Endothelial cell of umbilical vein (primary cell): ENCODE measurements at regions not wholly inside any gene's neighbourhood (a gene's known extent, or its start where the extent isn't known, plus 50 kb on each side); places are given as distances from the start of the nearest gene placed in this dataset.

ENCODE experiments used
- BruUV-seq: library from RNA; stranded (reverse); fragments of 400-500 nt; replicated peaks from 2 replicates; lab custom pipeline; 2021; lab: Mats Ljungman, UMichigan
- CTCF ChIA-PET: fragments of 300-600, 350-600 bp; sonication (Branson Sonifier 250); formaldehyde crosslinking; loops from one replicate; lab custom pipeline; 2021; ENCODE audit warnings: antibody characterized with exemption, inconsistent platforms; lab: Charles Lee
- POLR2A ChIA-PET: fragments of 300-600, 350-600 bp; sonication (Branson Sonifier 250); formaldehyde crosslinking; loops from one replicate; lab custom pipeline; 2021; ENCODE audit warnings: antibody characterized with exemption, inconsistent platforms; lab: Charles Lee
- DNase-seq: peaks from one replicate; pipeline ENCODE4 v3.0.0-alpha.2; 2011; ENCODE audit warnings: low read depth, low spot score
- FAIRE-seq: peaks from 2 replicates; lab custom pipeline; 2011; peaks lifted over from hg19 to GRCh38; lab: Jason Lieb, UNC
- H2AFZ ChIP-seq: 2 replicates; pipeline ENCODE4 v1.6.0; 2012; ENCODE audit warnings: low read depth, low read length, control low read depth, inconsistent platforms
- H3K27ac ChIP-seq: 2 replicates; pipeline ENCODE4 v1.5.1; 2011; ENCODE audit warnings: low read depth, mild to moderate bottlenecking, control low read depth, low read length, moderate library complexity; ENCODE audit not compliant: insufficient read depth
- H3K27me3 ChIP-seq, 2 experiments: 2 replicates each; pipeline versions ENCODE4 v1.6.0 to v1.6.1; 2011; ENCODE audit warnings: low read length in 2 of 2, mixed read lengths in 1 of 2; ENCODE audit not compliant: control insufficient read depth in 2 of 2, insufficient read depth in 2 of 2
- H3K36me3 ChIP-seq, 2 experiments: 2 replicates in 1 of 2; 3 replicates in 1 of 2; pipeline ENCODE4 v1.5.1; 2011; ENCODE audit warnings: low read length in 2 of 2, mild to moderate bottlenecking in 1 of 2, moderate library complexity in 1 of 2; ENCODE audit not compliant: control insufficient read depth in 2 of 2, insufficient read depth in 2 of 2; ENCODE audit errors: extremely low read depth in 1 of 2
- H3K4me1 ChIP-seq: 3 replicates; pipeline ENCODE4 v1.5.1; 2011; ENCODE audit warnings: mild to moderate bottlenecking, low read length; ENCODE audit not compliant: control insufficient read depth, insufficient read depth; ENCODE audit errors: extremely low read depth
- H3K4me2 ChIP-seq: 2 replicates; pipeline ENCODE4 v1.6.1; 2011; ENCODE audit warnings: low read length, control low read depth, mixed read lengths; ENCODE audit not compliant: insufficient read depth
- H3K4me3 ChIP-seq, 3 experiments: fragments of 200-600 bp in 1 of 3; sonication (generic), shearing (Covaris generic) in 1 of 3; replicated peaks in 1 of 3; 2 replicates each; pipeline ENCODE4 v1.5.1; 2011 to 2016; ENCODE audit warnings: control low read depth in 3 of 3, low read length in 3 of 3, mild to moderate bottlenecking in 2 of 3, inconsistent platforms in 1 of 3, low read depth in 1 of 3, moderate library complexity in 1 of 3; ENCODE audit not compliant: insufficient read depth in 1 of 3
- H3K79me2 ChIP-seq: 2 replicates; pipeline ENCODE4 v1.6.0; 2012; ENCODE audit warnings: low read length, inconsistent platforms; ENCODE audit not compliant: control insufficient read depth, insufficient read depth
- H3K9ac ChIP-seq: replicated peaks from 2 replicates; pipeline ENCODE3; 2011; ENCODE audit warnings: low read length, control low read depth; ENCODE audit not compliant: insufficient read depth; ENCODE audit errors: extremely low read depth
- H3K9me1 ChIP-seq: replicated peaks from 3 replicates; pipeline ENCODE4 v1.6.0; 2011; ENCODE audit warnings: mild to moderate bottlenecking, low read length; ENCODE audit not compliant: control insufficient read depth, insufficient read depth; ENCODE audit errors: extremely low read depth
- H3K9me3 ChIP-seq: replicated peaks from 2 replicates; pipeline ENCODE4 v1.5.1; 2012; ENCODE audit warnings: low read length, inconsistent platforms; ENCODE audit not compliant: control insufficient read depth, insufficient read depth
- H4K20me1 ChIP-seq: replicated peaks from 2 replicates; pipeline ENCODE3; 2011; ENCODE audit warnings: mild to moderate bottlenecking, low read length; ENCODE audit not compliant: control insufficient read depth, insufficient read depth; ENCODE audit errors: extremely low read depth
- EZH2 ChIP-seq: IDR thresholded peaks from 2 replicates; pipeline ENCODE4 v1.6.1; 2012; ENCODE audit warnings: borderline replicate concordance, low read depth, mild to moderate bottlenecking, moderate library complexity, low read length, inconsistent platforms; ENCODE audit not compliant: severe bottlenecking
- FOS ChIP-seq: IDR thresholded peaks from 2 replicates; pipeline ENCODE4 v1.6.1; 2011; ENCODE audit warnings: mild to moderate bottlenecking, low read length, moderate library complexity, borderline replicate concordance; ENCODE audit not compliant: insufficient read depth
- GATA2 ChIP-seq: IDR thresholded peaks from 2 replicates; pipeline ENCODE4 v1.7.0; 2011; ENCODE audit warnings: low read depth, mild to moderate bottlenecking, moderate library complexity, mixed read lengths, low read length; ENCODE audit not compliant: insufficient read length, insufficient read depth
- JUN ChIP-seq: IDR thresholded peaks from 2 replicates; pipeline ENCODE4 v1.6.1; 2011; ENCODE audit warnings: borderline replicate concordance, low read depth; ENCODE audit not compliant: insufficient read length, insufficient read depth
- MYC ChIP-seq: IDR thresholded peaks from one replicate; pipeline ENCODE4 v1.6.1; 2011; ENCODE audit warnings: mild to moderate bottlenecking, low read depth, low read length
- POLR2A ChIP-seq: IDR thresholded peaks from 2 replicates; pipeline ENCODE4 v1.6.1; 2012; ENCODE audit warnings: low read depth, mild to moderate bottlenecking, control low read depth, low read length
- POLR2AphosphoS5 ChIP-seq: IDR thresholded peaks from 2 replicates; pipeline ENCODE4 v1.6.1; 2012; ENCODE audit warnings: low read depth, mild to moderate bottlenecking, control low read depth, low read length, moderate library complexity; ENCODE audit not compliant: insufficient read depth
- dilution Hi-C: fragments of 300-500 bp; cut with MboI; formaldehyde crosslinking; loops from one replicate; pipeline ENCODE4 v1.15.0; 2019; ENCODE audit warnings: low sequenced_read_pairs; ENCODE audit not compliant: extremely low pct_ligation_motif_present
- intact Hi-C: fragments of 100-400 bp; cut with micrococcal nuclease; formaldehyde crosslinking; loops from one replicate; pipeline ENCODE4 v1.10.0; 2022
- TF ChIP-seq, protein P1 (sequence below): IDR thresholded peaks from 2 replicates; pipeline ENCODE4 v1.6.1; 2011; ENCODE audit not compliant: insufficient read depth, insufficient read length
- TF ChIP-seq, protein P2 (sequence below), 2 donors: IDR thresholded peaks; 1 replicate in 1 of 2; 2 replicates in 1 of 2; pipeline ENCODE4 v1.5.1; 2011; ENCODE audit warnings: low read length in 2 of 2, mild to moderate bottlenecking in 2 of 2, moderate library complexity in 2 of 2, control low read depth in 1 of 2, inconsistent platforms in 1 of 2, low read depth in 1 of 2; ENCODE audit not compliant: insufficient read depth in 1 of 2; ENCODE audit errors: extremely low read depth in 1 of 2

DNA sequence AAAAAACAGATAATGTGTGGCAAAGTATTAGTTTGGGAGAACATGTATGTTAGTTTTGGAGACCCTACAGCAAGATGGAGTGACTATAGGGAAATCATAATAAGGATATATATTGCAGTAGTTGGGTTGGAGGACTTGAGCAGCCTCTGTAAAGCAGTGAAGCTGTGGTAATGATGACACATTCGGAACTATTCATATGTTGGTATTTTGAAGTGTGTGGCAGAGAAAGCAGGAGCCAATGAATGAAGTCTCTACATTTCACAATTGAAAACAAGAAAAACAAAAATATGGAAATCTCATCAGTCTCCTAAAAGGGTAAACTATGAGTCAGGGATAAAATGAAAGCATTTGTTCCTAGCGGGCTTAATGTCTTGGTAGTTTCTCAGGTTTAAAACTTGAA, 645.9 kb downstream of the OTOL1 start:
- no peaks in the 10 kb centered on the region for H4K20me1 ChIP-seq
- dilution Hi-C loops: no loop called here
- H3K27me3 ChIP-seq: no peaks in the 10 kb centered on the region
- no peaks in the 10 kb centered on the region for H3K9me3 ChIP-seq
- BruUV-seq: no TSS peak
- intact Hi-C loops: no loop called here
- H2AFZ ChIP-seq: no peak overlapping the region
- POLR2A ChIA-PET: no interaction called here
- no peak overlapping the region for H3K4me3 ChIP-seq
- H3K36me3 ChIP-seq: no peaks in the 10 kb centered on the region
- no peaks in the 10 kb centered on the region for H3K79me2 ChIP-seq
- CTCF ChIA-PET: no interaction called here
- no peak overlapping the region for H3K9ac ChIP-seq
- FAIRE-seq: no peak
- no peaks in the 10 kb centered on the region for H3K4me1 ChIP-seq
- no peak overlapping the region for H3K27ac ChIP-seq
- H3K4me2 ChIP-seq: no peak overlapping the region
- no peak for DNase-seq
- TF ChIP-seq GATA2: no peak
- TF ChIP-seq, protein P1, sequence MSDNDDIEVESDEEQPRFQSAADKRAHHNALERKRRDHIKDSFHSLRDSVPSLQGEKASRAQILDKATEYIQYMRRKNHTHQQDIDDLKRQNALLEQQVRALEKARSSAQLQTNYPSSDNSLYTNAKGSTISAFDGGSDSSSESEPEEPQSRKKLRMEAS: no peak
- TF ChIP-seq, protein P2, sequence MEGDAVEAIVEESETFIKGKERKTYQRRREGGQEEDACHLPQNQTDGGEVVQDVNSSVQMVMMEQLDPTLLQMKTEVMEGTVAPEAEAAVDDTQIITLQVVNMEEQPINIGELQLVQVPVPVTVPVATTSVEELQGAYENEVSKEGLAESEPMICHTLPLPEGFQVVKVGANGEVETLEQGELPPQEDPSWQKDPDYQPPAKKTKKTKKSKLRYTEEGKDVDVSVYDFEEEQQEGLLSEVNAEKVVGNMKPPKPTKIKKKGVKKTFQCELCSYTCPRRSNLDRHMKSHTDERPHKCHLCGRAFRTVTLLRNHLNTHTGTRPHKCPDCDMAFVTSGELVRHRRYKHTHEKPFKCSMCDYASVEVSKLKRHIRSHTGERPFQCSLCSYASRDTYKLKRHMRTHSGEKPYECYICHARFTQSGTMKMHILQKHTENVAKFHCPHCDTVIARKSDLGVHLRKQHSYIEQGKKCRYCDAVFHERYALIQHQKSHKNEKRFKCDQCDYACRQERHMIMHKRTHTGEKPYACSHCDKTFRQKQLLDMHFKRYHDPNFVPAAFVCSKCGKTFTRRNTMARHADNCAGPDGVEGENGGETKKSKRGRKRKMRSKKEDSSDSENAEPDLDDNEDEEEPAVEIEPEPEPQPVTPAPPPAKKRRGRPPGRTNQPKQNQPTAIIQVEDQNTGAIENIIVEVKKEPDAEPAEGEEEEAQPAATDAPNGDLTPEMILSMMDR (IDR thresholded peaks at IDR 0.05; ENCODE audit: extremely low read depth in 1 of 2, insufficient read depth in 1 of 2, low read depth in 1 of 2, low read length in 2 of 2): no peak
- TF ChIP-seq JUN: no peak
- no peak for TF ChIP-seq POLR2AphosphoS5
- no peak for TF ChIP-seq EZH2
- TF ChIP-seq POLR2A: no peak
- TF ChIP-seq FOS: no peak
- no peak for TF ChIP-seq MYC
- H3K9me1 ChIP-seq: no peaks in the 10 kb centered on the region
